Gastroesophageal sphincter (tissue), 4 donors: ENCODE measurements at regions not wholly inside any gene's neighbourhood (a gene's known extent, or its start where the extent isn't known, plus 50 kb on each side); places are given as distances from the start of the nearest gene placed in this dataset.

Experiments used
- ATAC-seq: fragments of 150-250 bp; one replicate; pipeline ENCODE4 v1.9.1; 2016; ENCODE audit warnings: mild to moderate bottlenecking, moderate library complexity
- H3K27ac ChIP-seq, 4 donors: fragments of 200-600 bp; sonication (generic) in 3 of 4; 1 replicate in 3 of 4; 2 replicates in 1 of 4; pipeline ENCODE4 v1.5.1; 2016 to 2019
- H3K27me3 ChIP-seq: fragments of 200-600 bp; sonication (generic); one replicate; pipeline ENCODE4 v1.5.1; 2019
- H3K36me3 ChIP-seq, 2 donors: fragments of 200-600 bp; sonication (generic); one replicate each; pipeline ENCODE4 v1.5.1; 2019; ENCODE audit warnings: control low read depth in 1 of 2
- H3K4me1 ChIP-seq, 3 donors: fragments of 200-600 bp; sonication (generic); 1 replicate in 2 of 3; 2 replicates in 1 of 3; pipeline ENCODE4 v1.5.1; 2016 to 2019; ENCODE audit warnings: control low read depth in 2 of 3
- H3K4me3 ChIP-seq, 2 donors: fragments of 200-600 bp; sonication (generic); one replicate each; pipeline ENCODE4 v1.5.1; 2019; ENCODE audit warnings: mild to moderate bottlenecking in 1 of 2, moderate library complexity in 1 of 2
- H3K9me3 ChIP-seq, 3 donors: fragments of 200-600 bp; sonication (generic); one replicate each; pipeline ENCODE4 v1.5.1; 2017 to 2019; ENCODE audit warnings: control low read depth in 2 of 3
- CTCF ChIP-seq, 4 experiments: fragments of 200-600 bp in 2 of 4; fragments of 450-650 bp in 2 of 4; sonication (generic) in 1 of 4; IDR thresholded peaks; one replicate each; pipeline ENCODE4 v1.5.1; 2017 to 2019; ENCODE audit warnings: antibody characterized with exemption in 4 of 4, mild to moderate bottlenecking in 2 of 4, moderate library complexity in 2 of 4
- EP300 ChIP-seq: sonication (generic); formaldehyde crosslinking; IDR thresholded peaks from one replicate; pipeline ENCODE4 v1.6.1; 2017; ENCODE audit warnings: antibody characterized with exemption, mild to moderate bottlenecking
- POLR2A ChIP-seq, 2 donors: fragments of 450-650 bp; IDR thresholded peaks; one replicate each; pipeline ENCODE4 v1.6.1; 2017; ENCODE audit warnings: antibody characterized with exemption in 2 of 2, mild to moderate bottlenecking in 2 of 2, moderate library complexity in 1 of 2
- POLR2AphosphoS5 ChIP-seq: sonication (generic); formaldehyde crosslinking; IDR thresholded peaks from one replicate; pipeline ENCODE4 v1.6.1; 2017; ENCODE audit warnings: antibody characterized with exemption
- WGBS, 2 donors: methylation state at CpG; one replicate each; pipeline ENCODE4 v1.1.5; 2018; ENCODE audit warnings: low coverage in 1 of 2; 5-methylcytosine and 5-hydroxymethylcytosine counted together

GRCh38 chr9:108100571-108100970, 611.0 kb upstream of the KLF4 start:
- H3K36me3 ChIP-seq, result no peaks in the 10 kb centered on the region
- H3K4me3 ChIP-seq, result no peak overlapping the region
- H3K9me3 ChIP-seq, result no peaks in the 10 kb centered on the region
- TF ChIP-seq POLR2A (IDR thresholded peaks at IDR 0.05), result no peak
- no peak for ATAC-seq
- no peak overlapping the region for H3K27ac ChIP-seq
- H3K4me1 ChIP-seq, result no peaks in the 10 kb centered on the region
- WGBS, 2 donors, result 63 to 92% methylated on average over 2 to 4 of the region's 6 CpGs
- H3K27me3 ChIP-seq, result no peaks in the 10 kb centered on the region

- no peak for ATAC-seq
- WGBS, 2 donors, result 90 to 96% methylated on average over 3 of the region's 3 CpGs
- no peaks in the 10 kb centered on the region for H3K36me3 ChIP-seq
- no peak overlapping the region for H3K4me3 ChIP-seq
- no peak overlapping the region for H3K27ac ChIP-seq
- H3K9me3 ChIP-seq, result no peaks in the 10 kb centered on the region
- H3K27me3 ChIP-seq, result no peaks in the 10 kb centered on the region
- no peaks in the 10 kb centered on the region for H3K4me1 ChIP-seq
- TF ChIP-seq POLR2AphosphoS5 (no peak), EP300 (no peak), POLR2A (IDR thresholded peaks at IDR 0.05) (no peak), CTCF (IDR thresholded peaks at IDR 0.05) (no peak)
Measured at GRCh38 chr9:108099854-108100253, 610.3 kb upstream of the KLF4 start.

GRCh38 chr9:108095496-108095895, 605.9 kb upstream of the KLF4 start:
- H3K36me3 ChIP-seq, result no peaks in the 10 kb centered on the region
- no peak overlapping the region for H3K27ac ChIP-seq
- ATAC-seq, result no peak
- 83% methylated on average over 1 of the region's 1 CpG; no CpG with 5 or more reads in 1 of the 2 donors for WGBS, 2 donors
- no peak for TF ChIP-seq EP300
- TF ChIP-seq POLR2A (IDR thresholded peaks at IDR 0.05), result no peak
- no peak for TF ChIP-seq POLR2AphosphoS5
- no peak for TF ChIP-seq CTCF (IDR thresholded peaks at IDR 0.05)
- no peaks in the 10 kb centered on the region for H3K27me3 ChIP-seq
- H3K9me3 ChIP-seq, result no peaks in the 10 kb centered on the region
- no peak overlapping the region for H3K4me3 ChIP-seq
- no peaks in the 10 kb centered on the region for H3K4me1 ChIP-seq

- no peaks in the 10 kb centered on the region for H3K27me3 ChIP-seq
- no peak overlapping the region for H3K27ac ChIP-seq
- TF ChIP-seq POLR2A (IDR thresholded peaks at IDR 0.05), result no peak
- no peak for TF ChIP-seq POLR2AphosphoS5
- no peak for TF ChIP-seq CTCF (IDR thresholded peaks at IDR 0.05)
- TF ChIP-seq EP300, result no peak
- H3K4me3 ChIP-seq, result no peak overlapping the region
- ATAC-seq, result no peak
- WGBS, 2 donors, result 55 to 66% methylated on average over 1 to 2 of the region's 2 CpGs
- H3K36me3 ChIP-seq, result no peaks in the 10 kb centered on the region
- no peaks in the 10 kb centered on the region for H3K9me3 ChIP-seq
- H3K4me1 ChIP-seq, result no peaks in the 10 kb centered on the region
Measured at GRCh38 chr9:108094676-108094993, 605.1 kb upstream of the KLF4 start.

- ATAC-seq, result peak; percentile 29
- peak overlapping the region in 2 of 4 donors; percentile 7 to 26 for H3K27ac ChIP-seq
- no peak for TF ChIP-seq POLR2AphosphoS5
- no peak for TF ChIP-seq POLR2A (IDR thresholded peaks at IDR 0.05)
- TF ChIP-seq EP300, result no peak
- TF ChIP-seq CTCF (IDR thresholded peaks at IDR 0.05), result no peak
- H3K4me3 ChIP-seq, result no peak overlapping the region
- no peaks in the 10 kb centered on the region for H3K36me3 ChIP-seq
- H3K9me3 ChIP-seq, result no peaks in the 10 kb centered on the region
- H3K27me3 ChIP-seq, result no peaks in the 10 kb centered on the region
- no peaks in the 10 kb centered on the region for H3K4me1 ChIP-seq
- WGBS, 2 donors, result 50 to 73% methylated on average over 1 of the region's 1 CpG
Measured at GRCh38 chr9:108093773-108094675, 604.5 kb upstream of the KLF4 start.
